ENCODE measurements at regions not wholly inside any gene's neighbourhood (a gene's known extent, or its start where the extent isn't known, plus 50 kb on each side); places are given as distances from the start of the nearest gene placed in this dataset.

DNA sequence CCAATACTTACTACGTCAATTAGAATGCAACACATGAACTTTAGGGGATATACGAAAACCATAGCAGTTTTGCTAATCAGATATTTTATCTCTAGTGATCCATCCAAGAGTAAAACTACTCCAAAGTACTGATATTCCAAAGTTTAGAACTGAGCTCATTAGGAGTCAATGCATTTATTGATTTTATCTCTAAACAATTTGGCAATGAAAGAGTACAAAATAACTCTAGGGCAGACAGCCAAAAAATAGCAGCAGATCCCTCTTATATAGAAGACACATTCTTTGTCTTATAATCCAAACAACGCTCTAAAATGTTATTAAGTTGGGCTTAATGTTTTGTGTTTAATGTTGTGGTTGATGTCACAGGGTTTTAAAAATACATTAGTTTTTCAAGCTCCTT, 923.9 kb upstream of the MAN1A1 start:
- no peaks in the 10 kb centered on the region for H3K36me3 ChIP-seq (replicated peaks in 1 of 2; ENCODE audit: control insufficient read depth in 1 of 2, insufficient read depth in 2 of 2, low read length in 1 of 2)
- no peaks in the 10 kb centered on the region for H3K27me3 ChIP-seq (ENCODE audit: insufficient read depth)
- H3K9me3 ChIP-seq: no peaks in the 10 kb centered on the region
- WGBS (ENCODE audit: low lambda C conversion rate): 37% methylated on average over 3 of the region's 3 CpGs
- no peaks in the 10 kb centered on the region for H4K20me1 ChIP-seq (ENCODE audit: insufficient read depth)
- no peaks in the 10 kb centered on the region for H3F3A ChIP-seq (replicated peaks; ENCODE audit: insufficient read depth)
- no peaks in the 10 kb centered on the region for H3K79me2 ChIP-seq (ENCODE audit: insufficient read depth)
- no peak for DNase-seq
- POLR2A ChIA-PET: no interaction called here
- no peak overlapping the region for H2AFZ ChIP-seq (ENCODE audit: low read depth)
- no peak overlapping the region for H3K4me3 ChIP-seq (ENCODE audit: low read depth in 2 of 2, low read length in 1 of 2)
- no peaks in the 10 kb centered on the region for H3K9me2 ChIP-seq
- H3K4me2 ChIP-seq: no peak overlapping the region
- no peaks in the 10 kb centered on the region for H3K4me1 ChIP-seq (ENCODE audit: control insufficient read depth in 1 of 2, insufficient read depth in 2 of 2, low read depth in 1 of 2, low read length in 1 of 2)
- no peak overlapping the region for H3K9ac ChIP-seq
- H3K27ac ChIP-seq (ENCODE audit: low read depth in 2 of 2, low read length in 1 of 2): no peak overlapping the region
- CTCF ChIA-PET: no interaction called here
- TF ChIP-seq SIN3A (IDR thresholded peaks at IDR 0.05; ENCODE audit: borderline replicate concordance, low read depth, low read length) (no peak), TAF1 (IDR thresholded peaks at IDR 0.05; ENCODE audit: borderline replicate concordance, low read depth, low read length) (no peak), SMC3 (IDR thresholded peaks at IDR 0.05; ENCODE audit: low read depth, low read length) (no peak), REST (IDR thresholded peaks at IDR 0.05; ENCODE audit: low read depth, low read length) (no peak), FOXM1 (IDR thresholded peaks at IDR 0.05; ENCODE audit: low read depth) (no peak), USF2 (IDR thresholded peaks at IDR 0.05; ENCODE audit: borderline replicate concordance, low read depth, low read length) (no peak), EP300 (IDR thresholded peaks at IDR 0.05; ENCODE audit: borderline replicate concordance in 1 of 2, low read depth in 1 of 2, low read length in 1 of 2) (no peak)
- TF ChIP-seq, protein P1, sequence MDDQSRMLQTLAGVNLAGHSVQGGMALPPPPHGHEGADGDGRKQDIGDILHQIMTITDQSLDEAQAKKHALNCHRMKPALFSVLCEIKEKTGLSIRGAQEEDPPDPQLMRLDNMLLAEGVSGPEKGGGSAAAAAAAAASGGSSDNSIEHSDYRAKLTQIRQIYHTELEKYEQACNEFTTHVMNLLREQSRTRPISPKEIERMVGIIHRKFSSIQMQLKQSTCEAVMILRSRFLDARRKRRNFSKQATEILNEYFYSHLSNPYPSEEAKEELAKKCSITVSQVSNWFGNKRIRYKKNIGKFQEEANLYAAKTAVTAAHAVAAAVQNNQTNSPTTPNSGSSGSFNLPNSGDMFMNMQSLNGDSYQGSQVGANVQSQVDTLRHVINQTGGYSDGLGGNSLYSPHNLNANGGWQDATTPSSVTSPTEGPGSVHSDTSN (IDR thresholded peaks at IDR 0.05): no peak
- TF ChIP-seq, protein P2, sequence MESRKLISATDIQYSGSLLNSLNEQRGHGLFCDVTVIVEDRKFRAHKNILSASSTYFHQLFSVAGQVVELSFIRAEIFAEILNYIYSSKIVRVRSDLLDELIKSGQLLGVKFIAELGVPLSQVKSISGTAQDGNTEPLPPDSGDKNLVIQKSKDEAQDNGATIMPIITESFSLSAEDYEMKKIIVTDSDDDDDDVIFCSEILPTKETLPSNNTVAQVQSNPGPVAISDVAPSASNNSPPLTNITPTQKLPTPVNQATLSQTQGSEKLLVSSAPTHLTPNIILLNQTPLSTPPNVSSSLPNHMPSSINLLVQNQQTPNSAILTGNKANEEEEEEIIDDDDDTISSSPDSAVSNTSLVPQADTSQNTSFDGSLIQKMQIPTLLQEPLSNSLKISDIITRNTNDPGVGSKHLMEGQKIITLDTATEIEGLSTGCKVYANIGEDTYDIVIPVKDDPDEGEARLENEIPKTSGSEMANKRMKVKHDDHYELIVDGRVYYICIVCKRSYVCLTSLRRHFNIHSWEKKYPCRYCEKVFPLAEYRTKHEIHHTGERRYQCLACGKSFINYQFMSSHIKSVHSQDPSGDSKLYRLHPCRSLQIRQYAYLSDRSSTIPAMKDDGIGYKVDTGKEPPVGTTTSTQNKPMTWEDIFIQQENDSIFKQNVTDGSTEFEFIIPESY (IDR thresholded peaks at IDR 0.05; ENCODE audit: borderline replicate concordance, low read depth): no peak
- TF ChIP-seq, protein P3, sequence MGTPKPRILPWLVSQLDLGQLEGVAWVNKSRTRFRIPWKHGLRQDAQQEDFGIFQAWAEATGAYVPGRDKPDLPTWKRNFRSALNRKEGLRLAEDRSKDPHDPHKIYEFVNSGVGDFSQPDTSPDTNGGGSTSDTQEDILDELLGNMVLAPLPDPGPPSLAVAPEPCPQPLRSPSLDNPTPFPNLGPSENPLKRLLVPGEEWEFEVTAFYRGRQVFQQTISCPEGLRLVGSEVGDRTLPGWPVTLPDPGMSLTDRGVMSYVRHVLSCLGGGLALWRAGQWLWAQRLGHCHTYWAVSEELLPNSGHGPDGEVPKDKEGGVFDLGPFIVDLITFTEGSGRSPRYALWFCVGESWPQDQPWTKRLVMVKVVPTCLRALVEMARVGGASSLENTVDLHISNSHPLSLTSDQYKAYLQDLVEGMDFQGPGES (IDR thresholded peaks at IDR 0.05; ENCODE audit: low read depth, low read length): no peak
